ENCODE measurements at regions not wholly inside any gene's neighbourhood (a gene's known extent, or its start where the extent isn't known, plus 50 kb on each side); places are given as distances from the start of the nearest gene placed in this dataset.

DNA sequence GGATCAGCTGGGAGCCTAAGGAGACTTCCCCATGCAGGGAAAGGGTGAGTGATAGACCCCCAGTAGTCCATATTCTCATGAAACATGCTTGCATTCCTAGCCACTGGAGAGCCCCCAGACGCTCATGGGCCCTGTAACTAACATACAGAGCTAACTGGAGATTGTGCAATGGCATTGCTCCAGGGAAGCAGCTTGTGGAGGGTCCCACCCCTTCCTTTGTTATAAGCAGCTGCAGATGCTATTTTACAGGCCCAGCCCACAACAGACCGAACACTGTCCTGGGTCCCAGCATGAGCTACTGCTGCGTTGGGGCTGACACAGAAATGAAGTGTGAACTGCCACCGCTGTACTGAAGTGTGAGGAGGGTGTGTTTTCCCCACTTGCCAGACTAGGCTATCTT lies 1465.7 kb upstream of the DIAPH2 start:
- no CpG with 5 or more reads among the region's 4 CpGs for WGBS, 2 experiments (ENCODE audit: insufficient coverage in 2 of 2)
- Histone ChIP-seq H3K27ac (ENCODE audit: low read depth, low read length, severe bottlenecking) (no peak overlapping the region), H3K36me3 (ENCODE audit: control insufficient read depth, insufficient read depth, low read length) (no peaks in the 10 kb centered on the region), H3K9me3 (ENCODE audit: control insufficient read depth, low read length) (no peaks in the 10 kb centered on the region), H3K4me1 (ENCODE audit: control insufficient read depth, insufficient read depth, low read length, poor library complexity, severe bottlenecking) (no peaks in the 10 kb centered on the region), H3K4me3 (ENCODE audit: extremely low read depth, insufficient read depth, low read length, poor library complexity, severe bottlenecking) (no peak overlapping the region)

DNA sequence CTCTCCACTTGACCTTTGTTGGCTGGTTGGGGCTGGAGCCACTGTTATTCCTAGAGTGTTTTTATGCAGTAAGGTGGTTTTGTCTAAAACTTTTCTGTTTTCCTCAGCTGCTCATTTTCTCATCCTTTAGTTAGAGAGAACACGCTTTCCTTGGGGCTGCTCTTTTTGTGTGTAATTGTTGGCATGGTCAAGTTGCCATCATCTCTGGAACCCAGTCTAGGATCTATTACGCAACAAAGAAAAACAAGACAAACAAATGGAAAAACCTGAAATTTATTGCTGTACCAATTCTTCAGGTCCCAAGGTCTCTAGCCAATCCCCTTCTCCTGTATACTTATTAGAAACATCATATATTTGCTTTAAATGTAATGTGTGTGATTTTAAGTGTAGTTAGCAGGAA lies 1436.3 kb upstream of the DIAPH2 start:
- H3K36me3 ChIP-seq (ENCODE audit: control insufficient read depth, insufficient read depth, low read length), result no peaks in the 10 kb centered on the region
- WGBS, 2 experiments (ENCODE audit: insufficient coverage in 2 of 2), result no CpG with 5 or more reads among the region's 2 CpGs
- H3K4me3 ChIP-seq (ENCODE audit: extremely low read depth, insufficient read depth, low read length, poor library complexity, severe bottlenecking), result no peak overlapping the region
- no peaks in the 10 kb centered on the region for H3K9me3 ChIP-seq (ENCODE audit: control insufficient read depth, low read length)
- no peak overlapping the region for H3K27ac ChIP-seq (ENCODE audit: low read depth, low read length, severe bottlenecking)
- no peaks in the 10 kb centered on the region for H3K4me1 ChIP-seq (ENCODE audit: control insufficient read depth, insufficient read depth, low read length, poor library complexity, severe bottlenecking)

DNA sequence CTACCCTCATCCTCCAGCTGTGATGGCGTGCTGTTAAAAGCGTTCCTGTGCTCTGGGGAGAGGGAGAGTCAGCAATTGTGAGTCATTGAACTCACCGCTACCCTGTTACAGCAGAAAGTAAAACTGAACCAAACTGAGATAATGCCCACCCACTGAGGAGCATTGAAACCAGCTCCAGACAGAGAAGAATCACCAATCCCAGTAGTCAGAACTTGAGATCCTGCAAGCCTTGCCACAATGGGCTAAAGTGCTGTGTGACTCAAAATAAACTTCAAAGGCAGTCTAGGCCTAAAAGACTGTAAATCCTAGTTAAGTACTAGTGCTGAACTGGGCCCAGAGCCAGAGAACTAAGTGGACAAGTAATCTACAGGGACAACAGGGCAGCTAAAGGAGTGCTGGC lies 1394.2 kb upstream of the DIAPH2 start:
- WGBS, 2 experiments (ENCODE audit: insufficient coverage in 2 of 2), result no CpG with 5 or more reads among the region's 3 CpGs

DNA sequence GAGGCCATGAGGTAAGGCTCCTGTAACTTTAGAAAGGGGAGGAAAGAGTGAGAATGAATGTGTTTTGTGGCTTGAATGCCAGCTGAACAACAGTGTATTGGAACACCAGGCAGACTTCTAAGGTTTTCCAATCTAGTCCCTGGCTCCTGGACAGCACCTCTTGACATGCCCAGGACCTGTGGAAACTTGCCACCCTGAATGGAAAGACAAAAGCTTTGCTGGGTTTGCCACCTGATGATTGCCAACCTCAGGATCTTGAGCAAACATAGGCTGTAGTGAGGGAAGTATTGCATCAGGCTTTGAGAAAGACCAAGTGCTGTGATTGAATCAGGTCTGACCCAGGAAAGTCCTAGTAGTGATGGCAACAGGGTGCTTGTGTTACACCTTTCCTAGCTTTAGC lies 1393.1 kb upstream of the DIAPH2 start:
- Histone ChIP-seq H3K9me3 (ENCODE audit: control insufficient read depth, low read length) (no peaks in the 10 kb centered on the region), H3K4me1 (ENCODE audit: control insufficient read depth, insufficient read depth, low read length, poor library complexity, severe bottlenecking) (no peaks in the 10 kb centered on the region), H3K27ac (ENCODE audit: low read depth, low read length, severe bottlenecking) (no peak overlapping the region), H3K36me3 (ENCODE audit: control insufficient read depth, insufficient read depth, low read length) (no peaks in the 10 kb centered on the region), H3K4me3 (ENCODE audit: extremely low read depth, insufficient read depth, low read length, poor library complexity, severe bottlenecking) (no peak overlapping the region)

More for the DNA sequence above, 1394.2 kb upstream of the DIAPH2 start:
- no peak overlapping the region for H3K4me3 ChIP-seq (ENCODE audit: extremely low read depth, insufficient read depth, low read length, poor library complexity, severe bottlenecking)
- no peaks in the 10 kb centered on the region for H3K4me1 ChIP-seq (ENCODE audit: control insufficient read depth, insufficient read depth, low read length, poor library complexity, severe bottlenecking)
- no peaks in the 10 kb centered on the region for H3K36me3 ChIP-seq (ENCODE audit: control insufficient read depth, insufficient read depth, low read length)
- H3K9me3 ChIP-seq (ENCODE audit: control insufficient read depth, low read length), result no peaks in the 10 kb centered on the region
- no peak overlapping the region for H3K27ac ChIP-seq (ENCODE audit: low read depth, low read length, severe bottlenecking)

DNA sequence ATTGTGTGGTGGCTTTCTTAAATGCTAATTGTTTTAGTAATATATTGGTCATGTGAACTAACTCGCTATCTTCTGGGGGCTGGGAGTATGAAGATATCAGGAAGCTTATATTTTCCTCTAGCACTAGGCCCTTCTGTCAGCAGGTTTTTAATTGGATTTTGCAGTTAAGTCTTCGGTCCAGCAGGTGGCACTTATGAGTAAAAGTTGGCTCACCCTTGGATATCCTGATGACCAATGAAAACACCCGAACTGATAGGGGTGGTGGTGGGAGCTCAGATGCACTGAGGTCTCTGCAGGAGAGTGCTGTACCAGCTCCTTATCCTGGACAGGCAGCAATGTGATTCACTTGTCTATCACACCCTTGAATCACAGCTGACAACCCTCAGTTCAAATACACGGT lies 1365.8 kb upstream of the DIAPH2 start:
- H3K27ac ChIP-seq (ENCODE audit: low read depth, low read length, severe bottlenecking), result no peak overlapping the region
- WGBS, 2 experiments (ENCODE audit: insufficient coverage in 2 of 2), result 40% methylated on average over 1 of the region's 4 CpGs; no CpG with 5 or more reads in 1 of the 2 experiments
- no peaks in the 10 kb centered on the region for H3K4me1 ChIP-seq (ENCODE audit: control insufficient read depth, insufficient read depth, low read length, poor library complexity, severe bottlenecking)
- no peak overlapping the region for H3K4me3 ChIP-seq (ENCODE audit: extremely low read depth, insufficient read depth, low read length, poor library complexity, severe bottlenecking)
- no peaks in the 10 kb centered on the region for H3K9me3 ChIP-seq (ENCODE audit: control insufficient read depth, low read length)
- no peaks in the 10 kb centered on the region for H3K36me3 ChIP-seq (ENCODE audit: control insufficient read depth, insufficient read depth, low read length)

DNA sequence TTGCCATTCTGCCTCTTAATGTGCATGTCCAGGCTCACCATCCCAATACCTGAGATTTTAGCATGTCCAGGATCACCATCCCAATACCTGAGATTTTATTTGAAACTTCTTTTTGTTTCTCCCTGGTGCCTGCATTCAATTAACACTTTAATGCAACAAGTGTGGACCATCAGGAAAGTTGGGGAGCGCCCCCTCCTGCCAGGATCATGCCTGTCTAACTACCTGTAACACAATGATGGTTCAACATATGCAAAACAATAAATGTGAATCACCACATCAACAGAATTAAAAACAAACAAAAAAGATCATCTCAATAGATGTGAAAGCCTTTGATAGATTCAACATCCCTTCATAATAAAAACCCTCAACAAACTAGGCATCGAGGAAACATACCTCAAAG lies 1359.5 kb upstream of the DIAPH2 start:
- H3K36me3 ChIP-seq (ENCODE audit: control insufficient read depth, insufficient read depth, low read length), result no peaks in the 10 kb centered on the region
- 60% methylated on average over 1 of the region's 2 CpGs; no CpG with 5 or more reads in 1 of the 2 experiments for WGBS, 2 experiments (ENCODE audit: insufficient coverage in 2 of 2)
- H3K4me1 ChIP-seq (ENCODE audit: control insufficient read depth, insufficient read depth, low read length, poor library complexity, severe bottlenecking), result no peaks in the 10 kb centered on the region
- H3K4me3 ChIP-seq (ENCODE audit: extremely low read depth, insufficient read depth, low read length, poor library complexity, severe bottlenecking), result no peak overlapping the region
- no peak overlapping the region for H3K27ac ChIP-seq (ENCODE audit: low read depth, low read length, severe bottlenecking)
- no peaks in the 10 kb centered on the region for H3K9me3 ChIP-seq (ENCODE audit: control insufficient read depth, low read length)

DNA sequence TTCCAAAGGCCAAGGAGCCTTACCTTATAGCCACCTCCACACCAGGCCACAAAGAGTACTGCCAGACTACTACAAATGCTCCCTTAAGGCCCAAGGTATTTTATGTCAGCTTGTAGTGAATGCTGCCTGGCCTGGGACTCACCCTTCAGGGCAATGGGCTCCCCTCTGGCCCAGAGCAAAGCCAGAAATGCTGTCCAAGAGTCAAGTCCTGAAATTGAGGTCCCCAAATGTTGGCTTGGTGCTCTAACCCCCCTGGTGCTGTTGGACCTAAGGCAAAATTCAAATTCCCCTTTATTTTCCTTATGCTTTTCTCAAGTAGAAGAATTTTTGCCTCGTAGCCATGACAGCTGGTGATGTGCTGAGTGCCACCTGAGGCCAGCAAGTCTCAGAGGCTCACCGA lies 1354.3 kb upstream of the DIAPH2 start:
- H3K9me3 ChIP-seq (ENCODE audit: control insufficient read depth, low read length), result no peaks in the 10 kb centered on the region
- H3K4me1 ChIP-seq (ENCODE audit: control insufficient read depth, insufficient read depth, low read length, poor library complexity, severe bottlenecking), result peaks cover 3% of the 10 kb centered on the region
- H3K4me3 ChIP-seq (ENCODE audit: extremely low read depth, insufficient read depth, low read length, poor library complexity, severe bottlenecking), result no peak overlapping the region
- no peaks in the 10 kb centered on the region for H3K36me3 ChIP-seq (ENCODE audit: control insufficient read depth, insufficient read depth, low read length)
- 100% methylated on average over 2 of the region's 2 CpGs; no CpG with 5 or more reads in 1 of the 2 experiments for WGBS, 2 experiments (ENCODE audit: insufficient coverage in 2 of 2)
- no peak overlapping the region for H3K27ac ChIP-seq (ENCODE audit: low read depth, low read length, severe bottlenecking)

DNA sequence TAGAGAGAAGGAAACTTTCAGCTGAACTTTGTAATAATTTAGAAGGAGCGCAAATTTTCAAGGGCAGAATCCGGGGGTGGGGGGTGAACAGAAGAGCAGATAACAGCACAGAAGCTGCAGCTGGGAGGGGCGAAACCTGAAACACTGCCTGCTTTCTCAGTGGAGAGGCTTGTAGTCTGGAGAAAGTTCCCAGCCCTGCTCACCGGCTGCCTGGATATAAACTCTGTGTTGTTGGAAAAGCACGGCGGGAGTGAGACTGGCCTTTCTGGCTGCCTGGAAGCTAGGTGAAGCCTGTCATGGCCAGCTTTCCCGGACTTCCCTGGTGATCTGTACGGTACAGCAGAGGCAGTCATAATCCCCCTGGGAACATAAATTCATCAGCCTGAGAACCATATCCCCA lies 1352.1 kb upstream of the DIAPH2 start:
- Histone ChIP-seq H3K4me1 (ENCODE audit: control insufficient read depth, insufficient read depth, low read length, poor library complexity, severe bottlenecking) (peaks cover 3% of the 10 kb centered on the region), H3K27ac (ENCODE audit: low read depth, low read length, severe bottlenecking) (no peak overlapping the region)
- 54 to 58% methylated on average over 2 to 4 of the region's 8 CpGs for WGBS, 2 experiments (ENCODE audit: insufficient coverage in 2 of 2)

DNA sequence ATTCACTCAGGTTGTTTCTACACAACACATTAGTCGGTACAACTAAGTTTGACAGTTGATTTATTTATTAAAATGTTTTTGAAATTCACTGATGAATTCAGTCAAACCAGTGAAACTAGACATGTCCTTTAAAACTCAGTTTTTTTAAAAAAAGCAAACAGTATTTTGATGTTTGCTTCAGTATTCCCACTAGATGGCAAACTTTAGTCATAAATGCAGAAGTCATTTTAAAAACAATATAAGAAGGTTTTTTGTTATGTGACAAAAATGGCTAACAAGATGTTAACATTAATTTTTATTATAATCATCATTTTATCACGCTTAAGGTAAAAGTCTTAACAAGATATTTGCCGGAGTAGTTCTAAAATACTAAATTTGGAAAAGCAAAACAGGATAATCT lies 1337.8 kb upstream of the DIAPH2 start:
- Histone ChIP-seq H3K4me1 (ENCODE audit: control insufficient read depth, insufficient read depth, low read length, poor library complexity, severe bottlenecking) (no peaks in the 10 kb centered on the region), H3K4me3 (ENCODE audit: extremely low read depth, insufficient read depth, low read length, poor library complexity, severe bottlenecking) (no peak overlapping the region), H3K36me3 (ENCODE audit: control insufficient read depth, insufficient read depth, low read length) (no peaks in the 10 kb centered on the region), H3K9me3 (ENCODE audit: control insufficient read depth, low read length) (no peaks in the 10 kb centered on the region), H3K27ac (ENCODE audit: low read depth, low read length, severe bottlenecking) (no peak overlapping the region)
- WGBS, 2 experiments (ENCODE audit: insufficient coverage in 2 of 2), result no CpG with 5 or more reads among the region's 3 CpGs

More for the DNA sequence above, 1352.1 kb upstream of the DIAPH2 start:
- H3K9me3 ChIP-seq (ENCODE audit: control insufficient read depth, low read length), result no peaks in the 10 kb centered on the region
- H3K4me3 ChIP-seq (ENCODE audit: extremely low read depth, insufficient read depth, low read length, poor library complexity, severe bottlenecking), result no peak overlapping the region
- H3K36me3 ChIP-seq (ENCODE audit: control insufficient read depth, insufficient read depth, low read length), result no peaks in the 10 kb centered on the region

DNA sequence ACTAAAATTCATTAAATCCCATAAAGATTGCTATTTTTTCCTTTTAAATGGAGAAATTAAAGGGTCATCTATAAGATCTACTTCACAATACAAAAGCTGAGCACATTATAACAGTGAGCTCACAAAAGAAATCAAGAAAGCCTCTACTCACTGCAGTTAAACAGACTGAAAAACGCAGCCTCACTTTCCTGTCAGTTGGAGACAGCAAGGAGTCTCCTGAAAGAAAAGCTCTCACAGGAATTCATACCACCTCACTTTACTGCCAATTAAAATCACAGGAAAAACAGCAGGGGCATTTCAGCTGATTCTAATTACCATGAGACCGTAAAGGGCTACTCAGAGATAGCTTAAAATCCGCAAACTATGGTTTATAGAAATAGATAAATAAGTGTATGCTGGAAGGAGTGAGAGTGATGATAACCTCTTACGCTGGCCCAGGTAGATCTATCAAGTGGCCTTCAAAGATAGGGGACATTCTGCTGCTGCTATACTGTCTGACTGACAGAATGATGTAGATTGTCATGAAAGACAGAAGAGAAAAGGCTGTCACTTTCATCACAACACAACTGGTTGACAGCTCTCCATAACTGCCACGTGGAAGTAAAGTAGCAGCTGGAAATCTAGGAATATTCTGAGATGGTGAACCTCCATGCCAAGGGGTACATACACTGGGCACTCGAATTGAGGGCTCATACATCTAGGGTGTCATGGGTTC lies 1333.7 kb upstream of the DIAPH2 start:
- no peaks in the 10 kb centered on the region for H3K36me3 ChIP-seq (ENCODE audit: control insufficient read depth, insufficient read depth, low read length)
- H3K4me3 ChIP-seq (ENCODE audit: extremely low read depth, insufficient read depth, low read length, poor library complexity, severe bottlenecking), result no peak overlapping the region
- H3K9me3 ChIP-seq (ENCODE audit: control insufficient read depth, low read length), result no peaks in the 10 kb centered on the region
- WGBS, 2 experiments (ENCODE audit: insufficient coverage in 2 of 2), result 83 to 100% methylated on average over 1 of the region's 6 CpGs
- H3K27ac ChIP-seq (ENCODE audit: low read depth, low read length, severe bottlenecking), result no peak overlapping the region
- H3K4me1 ChIP-seq (ENCODE audit: control insufficient read depth, insufficient read depth, low read length, poor library complexity, severe bottlenecking), result no peaks in the 10 kb centered on the region

DNA sequence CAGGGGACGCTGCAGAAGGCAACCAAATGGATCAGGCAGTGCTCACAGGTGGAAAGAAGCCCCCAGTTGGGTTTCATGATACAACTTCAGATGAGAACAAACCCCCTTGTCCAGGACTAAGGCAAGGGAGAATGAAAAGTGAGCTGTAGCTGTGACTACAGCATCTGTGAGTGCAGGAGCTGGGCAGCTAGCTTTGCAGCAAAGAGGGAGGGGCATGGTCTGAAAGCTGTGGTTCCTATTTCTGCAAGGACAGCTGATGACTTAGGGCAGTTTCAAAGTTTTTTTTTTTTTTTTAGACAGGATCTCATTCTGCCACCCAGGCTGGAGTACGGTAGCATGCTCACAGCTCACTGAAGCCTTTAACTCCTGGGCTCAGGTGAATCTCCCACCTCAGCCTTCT lies 1317.4 kb upstream of the DIAPH2 start:
- no peak overlapping the region for H3K4me3 ChIP-seq (ENCODE audit: extremely low read depth, insufficient read depth, low read length, poor library complexity, severe bottlenecking)
- WGBS, 2 experiments (ENCODE audit: insufficient coverage in 2 of 2), result 100% methylated on average over 1 of the region's 2 CpGs; no CpG with 5 or more reads in 1 of the 2 experiments
- H3K36me3 ChIP-seq (ENCODE audit: control insufficient read depth, insufficient read depth, low read length), result no peaks in the 10 kb centered on the region
- H3K27ac ChIP-seq (ENCODE audit: low read depth, low read length, severe bottlenecking), result no peak overlapping the region
- H3K4me1 ChIP-seq (ENCODE audit: control insufficient read depth, insufficient read depth, low read length, poor library complexity, severe bottlenecking), result no peaks in the 10 kb centered on the region
- H3K9me3 ChIP-seq (ENCODE audit: control insufficient read depth, low read length), result no peaks in the 10 kb centered on the region
